22Rv1 (cell line): ENCODE measurements at regions not wholly inside any gene's neighbourhood (a gene's known extent, or its start where the extent isn't known, plus 50 kb on each side); places are given as distances from the start of the nearest gene placed in this dataset.

Experiments used
- H3K27ac ChIP-seq: fragments of 450-650 bp; 2 replicates; pipeline ENCODE4 v1.5.1; 2017
- CTCF ChIP-seq: fragments of 450-650 bp; IDR thresholded peaks from 2 replicates; pipeline ENCODE4 v1.5.1; 2017; ENCODE audit warnings: mild to moderate bottlenecking
- ZFX ChIP-seq: fragments of 450-650 bp; IDR thresholded peaks from 2 replicates; pipeline ENCODE4 v1.6.1; 2017; ENCODE audit warnings: antibody characterized with exemption, borderline replicate concordance

DNA sequence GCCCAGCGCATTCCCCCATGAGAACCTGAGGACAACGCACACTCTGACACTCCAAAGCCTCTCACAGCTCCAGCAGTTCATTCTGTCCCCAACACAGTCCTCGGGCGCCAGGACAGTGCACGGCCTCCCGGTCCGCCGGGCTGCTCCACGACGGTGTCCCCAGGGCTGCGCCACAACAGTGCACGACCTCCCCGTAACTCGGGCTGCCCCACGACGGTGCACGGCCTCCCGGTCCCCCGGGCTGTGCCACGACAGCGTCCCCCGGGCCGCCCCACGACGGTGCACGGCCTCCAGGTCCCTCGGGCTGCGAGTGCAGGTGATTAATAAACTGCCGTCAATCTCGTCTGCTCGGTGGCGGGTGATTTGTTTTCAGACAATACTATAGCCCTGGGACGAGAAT is 585.1 kb upstream of the FRG1 start:
- no peak overlapping the region for H3K27ac ChIP-seq
- no peak for TF ChIP-seq ZFX
- TF ChIP-seq CTCF: no peak

DNA sequence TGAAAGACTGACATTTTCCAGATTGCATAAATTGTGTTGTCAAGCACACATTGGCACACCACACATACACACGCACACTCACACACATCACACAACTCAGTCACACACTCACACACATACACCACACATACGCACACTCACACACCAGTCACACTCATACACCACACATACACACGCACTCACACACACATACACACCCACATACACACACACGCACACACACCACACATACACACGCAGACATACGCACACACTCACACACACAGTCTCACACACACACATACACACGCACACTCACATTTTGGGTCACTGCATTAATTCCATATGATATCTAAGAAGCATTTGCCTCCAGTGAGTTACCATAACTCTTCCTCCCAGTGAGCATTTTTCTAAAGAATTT is 578.3 kb upstream of the FRG1 start:
- TF ChIP-seq CTCF: no peak
- TF ChIP-seq ZFX: no peak
- H3K27ac ChIP-seq: no peak overlapping the region

GRCh38 chr4:189364032-189364449 is 576.6 kb upstream of the FRG1 start:
- H3K27ac ChIP-seq: no peak overlapping the region
- TF ChIP-seq CTCF: no peak
- no peak for TF ChIP-seq ZFX

DNA sequence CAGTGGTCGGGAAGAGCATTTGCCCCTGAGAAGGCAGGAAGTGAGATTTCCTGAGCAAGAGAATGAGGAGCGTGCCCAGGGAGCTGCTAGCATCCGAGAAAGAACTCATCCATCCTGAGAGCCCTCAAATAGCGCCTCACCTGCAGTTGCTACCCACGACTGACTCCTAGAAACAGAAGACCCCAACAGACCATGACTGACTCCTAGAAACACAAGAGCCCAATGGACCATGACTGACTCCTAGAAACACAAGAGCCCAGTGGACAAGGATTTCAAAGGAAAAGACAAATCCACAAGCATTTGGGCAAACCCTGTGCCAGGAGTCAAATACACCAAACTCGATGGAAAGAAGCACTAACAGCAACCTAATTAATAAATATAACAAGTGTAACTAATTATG is 575.2 kb upstream of the FRG1 start:
- H3K27ac ChIP-seq: no peak overlapping the region
- TF ChIP-seq CTCF: no peak

- TF ChIP-seq CTCF (no peak), ZFX (no peak)
- no peak overlapping the region for H3K27ac ChIP-seq
Measured at GRCh38 chr4:189367832-189368231, 572.8 kb upstream of the FRG1 start.

DNA sequence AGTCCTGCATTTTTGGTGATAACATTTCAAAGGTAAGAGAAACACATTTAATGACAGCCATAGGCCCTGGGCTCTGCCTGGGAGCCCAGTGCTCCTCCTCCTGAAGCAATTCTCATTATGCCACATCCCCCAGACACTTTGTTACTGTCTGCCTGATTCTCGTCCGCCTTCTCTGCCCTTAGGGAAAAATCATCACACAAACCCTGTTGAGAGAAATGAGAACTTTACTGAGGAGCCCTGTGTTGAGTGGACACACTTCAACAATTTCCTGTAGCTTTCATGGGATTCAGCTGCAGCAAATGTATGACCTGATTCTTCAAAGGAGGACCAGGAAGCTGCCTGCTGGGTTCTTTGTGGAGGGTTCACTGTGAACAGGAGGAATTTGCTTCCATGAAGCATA is 566.5 kb upstream of the FRG1 start:
- TF ChIP-seq ZFX (no peak), CTCF (no peak)
- H3K27ac ChIP-seq: no peak overlapping the region

GRCh38 chr4:189376901-189377300 is 563.8 kb upstream of the FRG1 start:
- H3K27ac ChIP-seq: no peak overlapping the region
- no peak for TF ChIP-seq ZFX

GRCh38 chr4:189377569-189377968 is 563.1 kb upstream of the FRG1 start:
- no peak for TF ChIP-seq CTCF
- TF ChIP-seq ZFX: no peak
- H3K27ac ChIP-seq: no peak overlapping the region
